Fibroblast of lung (primary cell): ENCODE measurements at regions not wholly inside any gene's neighbourhood (a gene's known extent, or its start where the extent isn't known, plus 50 kb on each side); places are given as distances from the start of the nearest gene placed in this dataset.
"Not testable (repeated sequence)": the region's sequence is repeated elsewhere in the genome, so short reads cannot be mapped to it uniquely, and the experiment has no call there.

Experiments used
- DNase-seq, 2 donors: peaks; one replicate each; pipeline versions ENCODE4 v3.0.0 to v3.0.0-alpha.2; 2010; ENCODE audit warnings: low read depth in 2 of 2
- H2AFZ ChIP-seq: 2 replicates; pipeline ENCODE4 v1.5.1; 2012; ENCODE audit warnings: low read length, control low read depth, inconsistent platforms
- H3K27ac ChIP-seq: 2 replicates; pipeline ENCODE4 v1.5.1; 2011; ENCODE audit warnings: low read length, control low read depth; ENCODE audit not compliant: insufficient read depth
- H3K27me3 ChIP-seq: 2 replicates; pipeline ENCODE4 v1.5.1; 2011; ENCODE audit warnings: mild to moderate bottlenecking, low read length; ENCODE audit not compliant: control insufficient read depth, insufficient read depth
- H3K36me3 ChIP-seq: 2 replicates; pipeline ENCODE4 v1.5.1; 2011; ENCODE audit warnings: low read length; ENCODE audit not compliant: control insufficient read depth, insufficient read depth
- H3K4me1 ChIP-seq: 2 replicates; pipeline ENCODE4 v1.5.1; 2011; ENCODE audit warnings: low read length; ENCODE audit not compliant: control insufficient read depth, insufficient read depth; ENCODE audit errors: extremely low read depth
- H3K4me2 ChIP-seq: 2 replicates; pipeline ENCODE4 v1.5.1; 2011; ENCODE audit warnings: low read length, control low read depth; ENCODE audit not compliant: insufficient read depth; ENCODE audit errors: extremely low read depth
- H3K4me3 ChIP-seq, 4 experiments: fragments of 200-600 bp in 1 of 4; sonication (generic) in 1 of 4; replicated peaks in 1 of 4; 2 replicates each; pipeline ENCODE4 v1.5.1; 2011 to 2016; ENCODE audit warnings: low read length in 4 of 4, low read depth in 3 of 4, mild to moderate bottlenecking in 3 of 4, control low read depth in 2 of 4, inconsistent platforms in 1 of 4, mixed read lengths in 1 of 4; ENCODE audit not compliant: insufficient read depth in 1 of 4; ENCODE audit errors: control extremely low read depth in 1 of 4
- H3K79me2 ChIP-seq: 2 replicates; pipeline ENCODE4 v1.5.1; 2012; ENCODE audit warnings: mild to moderate bottlenecking, low read length, inconsistent platforms; ENCODE audit not compliant: control insufficient read depth, insufficient read depth
- H3K9ac ChIP-seq: 2 replicates; pipeline ENCODE4 v1.5.1; 2011; ENCODE audit warnings: mild to moderate bottlenecking, low read length, control low read depth; ENCODE audit not compliant: insufficient read depth
- H3K9me3 ChIP-seq: 2 replicates; pipeline ENCODE4 v1.5.1; 2012; ENCODE audit warnings: low read depth, low read length; ENCODE audit not compliant: control insufficient read depth, insufficient read depth
- H4K20me1 ChIP-seq: 2 replicates; pipeline ENCODE4 v1.5.1; 2011; ENCODE audit warnings: low read length; ENCODE audit not compliant: control insufficient read depth, insufficient read depth; ENCODE audit errors: extremely low read depth
- CTCF ChIP-seq, 2 donors: IDR thresholded peaks in 1 of 2; conservative IDR thresholded peaks in 1 of 2; 1 replicate in 1 of 2; 2 replicates in 1 of 2; pipeline ENCODE4 v1.5.1; 2011 to 2012; ENCODE audit warnings: low read length in 2 of 2, control low read depth in 1 of 2, inconsistent platforms in 1 of 2, low read depth in 1 of 2, mild to moderate bottlenecking in 1 of 2
- EZH2 ChIP-seq: IDR thresholded peaks from 2 replicates; pipeline ENCODE4 v1.5.1; 2012; ENCODE audit warnings: low read length, control low read depth, mild to moderate bottlenecking; ENCODE audit errors: missing control alignments

DNA sequence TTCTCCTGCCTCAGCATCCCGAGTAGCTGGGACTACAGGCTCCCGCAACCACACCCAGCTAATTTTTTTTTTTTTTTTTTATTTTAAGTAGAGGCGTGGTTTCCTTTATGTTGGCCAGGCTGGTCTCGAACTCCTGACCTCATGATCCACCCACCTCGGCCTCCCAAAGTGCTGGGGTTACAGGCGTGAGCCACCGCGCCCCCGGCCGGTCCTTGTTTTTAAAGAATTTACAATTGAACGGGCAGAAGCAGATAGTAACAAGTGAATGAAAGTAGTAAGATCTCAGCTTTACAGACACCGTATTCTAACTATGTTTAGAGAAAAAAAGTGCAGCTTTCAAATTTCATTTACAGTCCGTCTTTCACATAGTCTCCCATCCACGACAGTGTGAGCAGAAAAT is 112.5 kb upstream of the VWC2 start:
- H3K9ac ChIP-seq, result no peak overlapping the region
- H3K27me3 ChIP-seq, result no peaks in the 10 kb centered on the region
- H3K9me3 ChIP-seq, result no peaks in the 10 kb centered on the region
- H3K4me2 ChIP-seq, result no peak overlapping the region
- no peak for DNase-seq
- H2AFZ ChIP-seq, result no peak overlapping the region
- no peaks in the 10 kb centered on the region for H3K79me2 ChIP-seq
- no peaks in the 10 kb centered on the region for H4K20me1 ChIP-seq
- H3K4me3 ChIP-seq, result no peak overlapping the region
- H3K36me3 ChIP-seq, result no peaks in the 10 kb centered on the region
- H3K4me1 ChIP-seq, result no peaks in the 10 kb centered on the region
- H3K27ac ChIP-seq, result no peak overlapping the region
- no peak for TF ChIP-seq CTCF (conservative IDR thresholded peaks at IDR 0.05 in 1 of 2, IDR thresholded peaks at IDR 0.05 in 1 of 2; ENCODE audit: low read depth in 1 of 2, low read length in 2 of 2)

DNA sequence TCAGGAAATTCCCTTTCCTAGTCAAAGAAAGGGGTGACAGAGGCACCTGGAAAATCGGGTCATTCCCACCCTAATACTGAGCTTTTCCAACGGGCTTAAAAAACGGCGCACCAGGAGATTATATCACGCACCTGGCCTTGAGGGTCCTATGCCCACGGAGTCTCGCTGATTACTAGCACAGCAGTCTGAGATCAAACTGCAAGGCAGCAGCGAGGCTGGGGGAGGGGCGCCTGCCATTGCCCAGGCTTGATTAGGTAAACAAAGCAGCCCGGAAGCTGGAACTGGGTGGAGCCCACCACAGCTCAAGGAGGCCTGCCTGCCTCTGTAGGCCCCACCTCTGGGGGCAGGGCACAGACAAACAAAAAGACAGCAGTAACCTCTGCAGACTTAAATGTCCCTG is 107.5 kb upstream of the VWC2 start:
- H3K27me3 ChIP-seq, DNase-seq, H2AFZ ChIP-seq, H3K9me3 ChIP-seq, H3K27ac ChIP-seq, H3K9ac ChIP-seq, H3K4me3 ChIP-seq, H3K36me3 ChIP-seq, H3K4me1 ChIP-seq, H3K79me2 ChIP-seq, H3K4me2 ChIP-seq, H4K20me1 ChIP-seq: not testable (repeated sequence)

- Histone ChIP-seq H3K9me3 (no peaks in the 10 kb centered on the region), H2AFZ (no peak overlapping the region), H3K4me3 (no peak overlapping the region), H3K4me1 (no peaks in the 10 kb centered on the region), H3K79me2 (no peaks in the 10 kb centered on the region), H3K4me2 (no peak overlapping the region), H4K20me1 (no peaks in the 10 kb centered on the region), H3K27me3 (no peaks in the 10 kb centered on the region), H3K36me3 (no peaks in the 10 kb centered on the region), H3K27ac (no peak overlapping the region), H3K9ac (no peak overlapping the region)
- DNase-seq, result no peak
- no peak for TF ChIP-seq CTCF (conservative IDR thresholded peaks at IDR 0.05 in 1 of 2, IDR thresholded peaks at IDR 0.05 in 1 of 2; ENCODE audit: low read depth in 1 of 2, low read length in 2 of 2)
- TF ChIP-seq EZH2, result no peak
Observed at GRCh38 chr7:49666764-49667163, 106.7 kb upstream of the VWC2 start.

GRCh38 chr7:49669285-49669684 is 104.2 kb upstream of the VWC2 start:
- Histone ChIP-seq H3K9me3 (no peaks in the 10 kb centered on the region), H3K4me2 (no peak overlapping the region), H4K20me1 (no peaks in the 10 kb centered on the region), H3K79me2 (no peaks in the 10 kb centered on the region), H3K27ac (no peak overlapping the region), H3K27me3 (no peaks in the 10 kb centered on the region), H3K9ac (no peak overlapping the region), H3K4me3 (no peak overlapping the region), H3K36me3 (no peaks in the 10 kb centered on the region), H2AFZ (no peak overlapping the region), H3K4me1 (no peaks in the 10 kb centered on the region)
- DNase-seq, result no peak
- TF ChIP-seq CTCF (conservative IDR thresholded peaks at IDR 0.05 in 1 of 2, IDR thresholded peaks at IDR 0.05 in 1 of 2; ENCODE audit: low read depth in 1 of 2, low read length in 2 of 2) (no peak), EZH2 (no peak)
